ENCODE measurements at regions not wholly inside any gene's neighbourhood (a gene's known extent, or its start where the extent isn't known, plus 50 kb on each side); places are given as distances from the start of the nearest gene placed in this dataset.

GRCh38 chr4:167623241-167623572 lies 388.9 kb upstream of the SPOCK3 start:
- no peak for TF ChIP-seq ATF3 (IDR thresholded peaks at IDR 0.05; ENCODE audit: borderline replicate concordance, extremely low read depth, low read depth, low read length)
- TF ChIP-seq SMC3 (IDR thresholded peaks at IDR 0.05; ENCODE audit: borderline replicate concordance, low read length), result no peak
- TF ChIP-seq ZBTB11 (CRISPR knock-in tag; IDR thresholded peaks at IDR 0.05), result no peak
- no peak for TF ChIP-seq JUNB (IDR thresholded peaks at IDR 0.05)
- no peak for TF ChIP-seq CTCF (IDR thresholded peaks at IDR 0.05 in 2 of 3, conservative IDR thresholded peaks at IDR 0.05 in 1 of 3; ENCODE audit: control insufficient read depth in 2 of 3, extremely low read depth in 1 of 3, insufficient read depth in 1 of 3, low read depth in 3 of 3, low read length in 3 of 3)
- no peak for TF ChIP-seq POLR2A (IDR thresholded peaks at IDR 0.05; ENCODE audit: low read depth, low read length)
- TF ChIP-seq MTA3 (IDR thresholded peaks at IDR 0.05; ENCODE audit: borderline replicate concordance, low read length), result no peak
- TF ChIP-seq POLR2AphosphoS5 (IDR thresholded peaks at IDR 0.05; ENCODE audit: low read length), result no peak

Measured in GM12878 (cell line).